ENCODE measurements at regions not wholly inside any gene's neighbourhood (a gene's known extent, or its start where the extent isn't known, plus 50 kb on each side); places are given as distances from the start of the nearest gene placed in this dataset.

- TF ChIP-seq CTCF (IDR thresholded peaks at IDR 0.05) = no peak
- TF ChIP-seq ZFX (IDR thresholded peaks at IDR 0.05; ENCODE audit: borderline replicate concordance) = no peak
Observed at GRCh38 chr4:74608151-74608949, 163.4 kb downstream of the AREG start.
